Neural progenitor cell (in vitro differentiated cells): ENCODE measurements at regions not wholly inside any gene's neighbourhood (a gene's known extent, or its start where the extent isn't known, plus 50 kb on each side); places are given as distances from the start of the nearest gene placed in this dataset.

Experiments used
- EZH2 ChIP-seq: fragments of 200-600 bp; sonication (generic); IDR thresholded peaks from 2 replicates; pipeline ENCODE4 v1.6.1; 2017; ENCODE audit warnings: antibody characterized with exemption, mild to moderate bottlenecking, moderate library complexity
- EZH2phosphoT487 ChIP-seq: fragments of 200-600 bp; sonication (generic); IDR thresholded peaks from 2 replicates; pipeline ENCODE4 v1.6.1; 2017; ENCODE audit warnings: antibody characterized with exemption
- TF ChIP-seq, protein P1 (sequence below): fragments of 200-600 bp; sonication (generic); IDR thresholded peaks from 2 replicates; pipeline ENCODE4 v1.5.1; 2017; ENCODE audit warnings: antibody characterized with exemption, mild to moderate bottlenecking

DNA sequence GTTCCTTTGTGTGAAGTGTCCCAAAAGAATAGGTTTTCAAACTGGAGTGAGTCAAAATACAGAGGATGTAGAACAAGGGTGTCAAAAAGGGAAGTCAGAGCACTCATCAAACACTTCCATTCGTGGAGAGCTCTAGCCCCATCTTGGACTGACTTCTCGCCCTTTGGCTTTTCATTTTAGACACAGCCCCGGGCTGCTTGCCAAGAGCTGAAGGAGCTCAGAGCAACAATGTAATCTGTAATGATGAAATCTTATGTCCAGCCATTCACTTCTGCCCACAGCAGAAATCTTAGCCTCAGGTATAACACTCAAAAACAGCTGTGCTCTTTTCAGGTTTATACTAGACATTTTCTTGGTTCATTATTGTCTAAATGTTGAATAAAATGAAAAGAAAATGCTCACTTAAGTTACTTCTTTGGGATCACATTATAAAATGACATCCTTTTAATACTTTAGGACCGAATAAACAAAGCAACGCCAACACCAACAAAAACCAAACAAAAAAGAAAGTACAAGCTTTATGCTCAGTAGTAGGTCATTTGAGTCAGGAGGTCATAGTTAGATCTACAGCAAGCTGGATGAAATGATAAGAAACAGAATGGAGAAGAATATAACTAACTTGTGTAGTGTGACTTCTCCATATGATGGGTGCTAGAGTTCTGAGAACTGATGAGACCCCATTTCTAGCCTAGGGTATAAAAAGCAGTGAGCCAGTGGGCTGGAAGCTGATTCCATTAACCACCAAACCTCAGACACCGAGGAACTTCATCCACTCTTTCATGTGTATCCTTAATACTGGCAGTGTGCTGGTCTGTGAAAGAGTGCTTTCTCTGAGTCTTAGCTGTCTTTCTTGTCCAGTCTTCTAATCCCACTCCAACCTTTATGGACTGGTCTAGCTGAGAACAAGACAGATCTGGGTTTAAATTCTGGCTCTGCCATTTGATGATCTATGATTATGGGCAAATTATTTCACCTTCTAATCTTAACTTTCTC lies 131.8 kb upstream of the SLC7A14 start:
- TF ChIP-seq, protein P1, sequence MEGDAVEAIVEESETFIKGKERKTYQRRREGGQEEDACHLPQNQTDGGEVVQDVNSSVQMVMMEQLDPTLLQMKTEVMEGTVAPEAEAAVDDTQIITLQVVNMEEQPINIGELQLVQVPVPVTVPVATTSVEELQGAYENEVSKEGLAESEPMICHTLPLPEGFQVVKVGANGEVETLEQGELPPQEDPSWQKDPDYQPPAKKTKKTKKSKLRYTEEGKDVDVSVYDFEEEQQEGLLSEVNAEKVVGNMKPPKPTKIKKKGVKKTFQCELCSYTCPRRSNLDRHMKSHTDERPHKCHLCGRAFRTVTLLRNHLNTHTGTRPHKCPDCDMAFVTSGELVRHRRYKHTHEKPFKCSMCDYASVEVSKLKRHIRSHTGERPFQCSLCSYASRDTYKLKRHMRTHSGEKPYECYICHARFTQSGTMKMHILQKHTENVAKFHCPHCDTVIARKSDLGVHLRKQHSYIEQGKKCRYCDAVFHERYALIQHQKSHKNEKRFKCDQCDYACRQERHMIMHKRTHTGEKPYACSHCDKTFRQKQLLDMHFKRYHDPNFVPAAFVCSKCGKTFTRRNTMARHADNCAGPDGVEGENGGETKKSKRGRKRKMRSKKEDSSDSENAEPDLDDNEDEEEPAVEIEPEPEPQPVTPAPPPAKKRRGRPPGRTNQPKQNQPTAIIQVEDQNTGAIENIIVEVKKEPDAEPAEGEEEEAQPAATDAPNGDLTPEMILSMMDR: no peak
- TF ChIP-seq EZH2phosphoT487 (no peak), EZH2 (no peak)
